Peyer's patch (tissue), 4 donors: ENCODE measurements at regions not wholly inside any gene's neighbourhood (a gene's known extent, or its start where the extent isn't known, plus 50 kb on each side); places are given as distances from the start of the nearest gene placed in this dataset.
"Not testable (repeated sequence)": the region's sequence is repeated elsewhere in the genome, so short reads cannot be mapped to it uniquely, and the experiment has no call there.

Experiments
- CTCF ChIP-seq, 6 experiments: fragments of 450-650 bp in 4 of 6; fragments of 200-600 bp in 2 of 6; sonication (generic) in 1 of 6; IDR thresholded peaks; one replicate each; pipeline ENCODE4 v1.5.1; 2017 to 2019; ENCODE audit warnings: antibody characterized with exemption in 6 of 6, mild to moderate bottlenecking in 3 of 6, moderate library complexity in 1 of 6
- POLR2A ChIP-seq, 2 donors: fragments of 450-650 bp; IDR thresholded peaks; one replicate each; pipeline ENCODE4 v1.5.1; 2017; ENCODE audit warnings: antibody characterized with exemption in 2 of 2, mild to moderate bottlenecking in 2 of 2, moderate library complexity in 2 of 2

DNA sequence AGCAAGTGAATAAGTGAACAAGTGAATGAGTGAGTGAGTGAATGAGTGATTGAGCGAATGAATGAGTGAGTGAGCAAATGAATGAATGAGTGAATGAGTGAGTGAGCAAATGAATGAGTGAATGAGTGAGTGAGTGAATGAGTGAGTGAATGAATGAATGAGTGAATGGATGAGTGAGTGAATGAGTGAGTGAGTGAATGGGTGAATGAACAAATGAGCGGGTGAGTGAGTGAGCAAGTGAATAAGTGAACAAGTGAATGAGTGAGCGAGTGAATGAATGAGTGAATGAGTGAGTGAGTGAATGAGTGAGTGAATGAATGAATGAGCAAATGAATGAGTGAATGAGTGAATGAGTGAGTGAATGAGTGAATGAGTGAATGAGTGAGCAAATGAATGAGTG, 74.0 kb upstream of the LRPAP1 start:
- TF ChIP-seq CTCF, POLR2A (IDR thresholded peaks at IDR 0.05): not testable (repeated sequence)
